SK-N-SH treated with all-trans-retinoic acid at 6 μM for 48 hours (cell line): ENCODE measurements at regions not wholly inside any gene's neighbourhood (a gene's known extent, or its start where the extent isn't known, plus 50 kb on each side); places are given as distances from the start of the nearest gene placed in this dataset.

Experiments
- ARNTL ChIP-seq: fragments of 450-650 bp; formaldehyde crosslinking; IDR thresholded peaks from 2 replicates; pipeline ENCODE4 v1.5.0; 2020; ENCODE audit warnings: low read depth, mild to moderate bottlenecking, moderate library complexity, borderline replicate concordance
- CSRNP3 ChIP-seq: fragments of 250-450 bp; sonication (Bioruptor Pico); IDR thresholded peaks from 2 replicates; pipeline ENCODE4 v1.5.1; 2021; ENCODE audit warnings: mild to moderate bottlenecking, moderate library complexity
- ESRRG ChIP-seq: fragments of 250-450 bp; sonication (Bioruptor Pico); IDR thresholded peaks from 2 replicates; pipeline ENCODE4 v1.6.1; 2021; ENCODE audit warnings: mild to moderate bottlenecking
- ISL1 ChIP-seq: fragments of 250-450 bp; sonication (Bioruptor Pico); IDR thresholded peaks from 2 replicates; pipeline ENCODE4 v2.1.2; 2022; ENCODE audit warnings: mild to moderate bottlenecking, moderate library complexity
- OSR1 ChIP-seq: fragments of 250-450 bp; sonication (Bioruptor Pico); IDR thresholded peaks from 2 replicates; pipeline ENCODE4 v1.8.0; 2022; ENCODE audit warnings: moderate library complexity, mild to moderate bottlenecking, inconsistent platforms
- PATZ1 ChIP-seq: fragments of 250-450 bp; sonication (Bioruptor Pico); IDR thresholded peaks from 2 replicates; pipeline ENCODE4 v1.8.0; 2020; ENCODE audit warnings: mild to moderate bottlenecking, moderate library complexity, borderline replicate concordance
- PPARA ChIP-seq: fragments of 250-450 bp; sonication (Bioruptor Pico); IDR thresholded peaks from 2 replicates; pipeline ENCODE4 v1.5.0; 2020; ENCODE audit warnings: mild to moderate bottlenecking, borderline replicate concordance
- RARB ChIP-seq: fragments of 250-450 bp; sonication (Bioruptor Pico); IDR thresholded peaks from 2 replicates; pipeline ENCODE4 v1.8.0; 2021; ENCODE audit warnings: mild to moderate bottlenecking, moderate library complexity
- SNAI2 ChIP-seq: fragments of 250-450 bp; sonication (Bioruptor Pico); IDR thresholded peaks from 2 replicates; pipeline ENCODE4 v1.5.0; 2020; ENCODE audit warnings: mild to moderate bottlenecking, moderate library complexity
- ZFP3 ChIP-seq: fragments of 250-450 bp; sonication (Bioruptor Pico); IDR thresholded peaks from 2 replicates; pipeline ENCODE4 v1.5.0; 2020; ENCODE audit warnings: mild to moderate bottlenecking, moderate library complexity
- ZFP30 ChIP-seq: fragments of 450-650 bp; formaldehyde crosslinking; IDR thresholded peaks from 2 replicates; pipeline ENCODE4 v1.5.0; 2022; ENCODE audit warnings: mild to moderate bottlenecking, moderate library complexity
- ZNF8 ChIP-seq: fragments of 450-650 bp; formaldehyde crosslinking; IDR thresholded peaks from 2 replicates; pipeline ENCODE4 v1.5.0; 2020; ENCODE audit warnings: mild to moderate bottlenecking, moderate library complexity
- TF ChIP-seq, protein P1 (sequence below): fragments of 250-450 bp; sonication (Bioruptor Pico); IDR thresholded peaks from 2 replicates; pipeline ENCODE4 v1.5.1; 2020; ENCODE audit warnings: low read depth, mild to moderate bottlenecking, moderate library complexity
- TF ChIP-seq, protein P2 (sequence below): fragments of 250-450 bp; sonication (Bioruptor Pico); IDR thresholded peaks from 2 replicates; pipeline ENCODE4 v1.5.0; 2020; ENCODE audit warnings: mild to moderate bottlenecking, moderate library complexity

DNA sequence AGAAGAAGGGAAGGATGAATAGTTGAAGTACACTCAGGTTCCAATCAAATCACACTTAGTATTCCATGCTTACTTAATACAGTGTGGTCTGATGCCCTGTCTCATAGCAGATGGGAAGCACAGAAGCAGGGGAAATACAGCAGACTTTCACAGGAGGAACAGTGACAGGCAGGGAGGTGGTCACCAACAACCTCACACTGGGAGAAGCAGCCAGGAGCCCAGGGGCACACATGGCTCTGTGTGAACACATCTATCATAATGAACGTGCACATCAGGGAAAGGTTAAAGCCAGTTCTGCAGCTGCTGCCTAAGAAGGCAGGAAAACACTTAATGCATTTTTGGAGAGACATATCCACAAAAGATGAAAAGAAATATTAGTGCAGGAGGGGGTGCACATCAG, 312.3 kb downstream of the MED10 start:
- no peak for TF ChIP-seq PPARA (CRISPR knock-in tag)
- no peak for TF ChIP-seq SNAI2 (CRISPR knock-in tag)
- TF ChIP-seq PATZ1 (CRISPR knock-in tag): no peak
- TF ChIP-seq, protein P1, sequence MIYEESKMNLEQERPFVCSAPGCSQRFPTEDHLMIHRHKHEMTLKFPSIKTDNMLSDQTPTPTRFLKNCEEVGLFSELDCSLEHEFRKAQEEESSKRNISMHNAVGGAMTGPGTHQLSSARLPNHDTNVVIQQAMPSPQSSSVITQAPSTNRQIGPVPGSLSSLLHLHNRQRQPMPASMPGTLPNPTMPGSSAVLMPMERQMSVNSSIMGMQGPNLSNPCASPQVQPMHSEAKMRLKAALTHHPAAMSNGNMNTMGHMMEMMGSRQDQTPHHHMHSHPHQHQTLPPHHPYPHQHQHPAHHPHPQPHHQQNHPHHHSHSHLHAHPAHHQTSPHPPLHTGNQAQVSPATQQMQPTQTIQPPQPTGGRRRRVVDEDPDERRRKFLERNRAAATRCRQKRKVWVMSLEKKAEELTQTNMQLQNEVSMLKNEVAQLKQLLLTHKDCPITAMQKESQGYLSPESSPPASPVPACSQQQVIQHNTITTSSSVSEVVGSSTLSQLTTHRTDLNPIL (CRISPR knock-in tag): no peak
- no peak for TF ChIP-seq RARB (CRISPR knock-in tag)
- TF ChIP-seq, protein P2, sequence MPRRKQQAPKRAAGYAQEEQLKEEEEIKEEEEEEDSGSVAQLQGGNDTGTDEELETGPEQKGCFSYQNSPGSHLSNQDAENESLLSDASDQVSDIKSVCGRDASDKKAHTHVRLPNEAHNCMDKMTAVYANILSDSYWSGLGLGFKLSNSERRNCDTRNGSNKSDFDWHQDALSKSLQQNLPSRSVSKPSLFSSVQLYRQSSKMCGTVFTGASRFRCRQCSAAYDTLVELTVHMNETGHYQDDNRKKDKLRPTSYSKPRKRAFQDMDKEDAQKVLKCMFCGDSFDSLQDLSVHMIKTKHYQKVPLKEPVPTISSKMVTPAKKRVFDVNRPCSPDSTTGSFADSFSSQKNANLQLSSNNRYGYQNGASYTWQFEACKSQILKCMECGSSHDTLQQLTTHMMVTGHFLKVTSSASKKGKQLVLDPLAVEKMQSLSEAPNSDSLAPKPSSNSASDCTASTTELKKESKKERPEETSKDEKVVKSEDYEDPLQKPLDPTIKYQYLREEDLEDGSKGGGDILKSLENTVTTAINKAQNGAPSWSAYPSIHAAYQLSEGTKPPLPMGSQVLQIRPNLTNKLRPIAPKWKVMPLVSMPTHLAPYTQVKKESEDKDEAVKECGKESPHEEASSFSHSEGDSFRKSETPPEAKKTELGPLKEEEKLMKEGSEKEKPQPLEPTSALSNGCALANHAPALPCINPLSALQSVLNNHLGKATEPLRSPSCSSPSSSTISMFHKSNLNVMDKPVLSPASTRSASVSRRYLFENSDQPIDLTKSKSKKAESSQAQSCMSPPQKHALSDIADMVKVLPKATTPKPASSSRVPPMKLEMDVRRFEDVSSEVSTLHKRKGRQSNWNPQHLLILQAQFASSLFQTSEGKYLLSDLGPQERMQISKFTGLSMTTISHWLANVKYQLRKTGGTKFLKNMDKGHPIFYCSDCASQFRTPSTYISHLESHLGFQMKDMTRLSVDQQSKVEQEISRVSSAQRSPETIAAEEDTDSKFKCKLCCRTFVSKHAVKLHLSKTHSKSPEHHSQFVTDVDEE: no peak
- no peak for TF ChIP-seq ESRRG
- TF ChIP-seq ZFP30: no peak
- TF ChIP-seq ARNTL: no peak
- no peak for TF ChIP-seq CSRNP3 (CRISPR knock-in tag)
- no peak for TF ChIP-seq ISL1 (CRISPR knock-in tag)
- TF ChIP-seq OSR1 (CRISPR knock-in tag): no peak
- TF ChIP-seq ZNF8 (CRISPR knock-in tag): no peak
- TF ChIP-seq ZFP3 (CRISPR knock-in tag): no peak
